ENCODE measurements at regions not wholly inside any gene's neighbourhood (a gene's known extent, or its start where the extent isn't known, plus 50 kb on each side); places are given as distances from the start of the nearest gene placed in this dataset.

DNA sequence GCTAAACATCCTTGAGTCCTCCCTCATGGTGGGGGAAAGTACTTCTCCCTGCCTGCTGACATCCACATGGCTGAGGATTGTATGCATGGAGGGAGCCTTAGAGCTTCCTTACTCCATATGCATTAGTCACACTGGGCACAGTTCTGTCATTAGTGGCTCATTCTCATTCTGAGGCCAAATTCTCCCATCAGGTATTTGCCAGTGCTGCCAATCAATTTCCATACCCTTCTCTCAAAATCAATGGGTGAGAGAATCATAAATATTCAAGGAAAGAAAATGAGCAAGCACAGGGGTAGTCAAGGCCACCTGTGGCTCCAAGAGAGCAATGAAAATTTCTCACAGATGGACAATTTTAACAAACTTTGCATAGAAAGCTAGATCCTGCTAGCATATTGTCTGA lies 422.6 kb upstream of the SETBP1 start:
- H3K4me3 ChIP-seq (ENCODE audit: low read depth, low read length), result no peak overlapping the region
- TF ChIP-seq, protein P1, sequence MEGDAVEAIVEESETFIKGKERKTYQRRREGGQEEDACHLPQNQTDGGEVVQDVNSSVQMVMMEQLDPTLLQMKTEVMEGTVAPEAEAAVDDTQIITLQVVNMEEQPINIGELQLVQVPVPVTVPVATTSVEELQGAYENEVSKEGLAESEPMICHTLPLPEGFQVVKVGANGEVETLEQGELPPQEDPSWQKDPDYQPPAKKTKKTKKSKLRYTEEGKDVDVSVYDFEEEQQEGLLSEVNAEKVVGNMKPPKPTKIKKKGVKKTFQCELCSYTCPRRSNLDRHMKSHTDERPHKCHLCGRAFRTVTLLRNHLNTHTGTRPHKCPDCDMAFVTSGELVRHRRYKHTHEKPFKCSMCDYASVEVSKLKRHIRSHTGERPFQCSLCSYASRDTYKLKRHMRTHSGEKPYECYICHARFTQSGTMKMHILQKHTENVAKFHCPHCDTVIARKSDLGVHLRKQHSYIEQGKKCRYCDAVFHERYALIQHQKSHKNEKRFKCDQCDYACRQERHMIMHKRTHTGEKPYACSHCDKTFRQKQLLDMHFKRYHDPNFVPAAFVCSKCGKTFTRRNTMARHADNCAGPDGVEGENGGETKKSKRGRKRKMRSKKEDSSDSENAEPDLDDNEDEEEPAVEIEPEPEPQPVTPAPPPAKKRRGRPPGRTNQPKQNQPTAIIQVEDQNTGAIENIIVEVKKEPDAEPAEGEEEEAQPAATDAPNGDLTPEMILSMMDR (IDR thresholded peaks at IDR 0.05; ENCODE audit: low read depth, low read length), result no peak

DNA sequence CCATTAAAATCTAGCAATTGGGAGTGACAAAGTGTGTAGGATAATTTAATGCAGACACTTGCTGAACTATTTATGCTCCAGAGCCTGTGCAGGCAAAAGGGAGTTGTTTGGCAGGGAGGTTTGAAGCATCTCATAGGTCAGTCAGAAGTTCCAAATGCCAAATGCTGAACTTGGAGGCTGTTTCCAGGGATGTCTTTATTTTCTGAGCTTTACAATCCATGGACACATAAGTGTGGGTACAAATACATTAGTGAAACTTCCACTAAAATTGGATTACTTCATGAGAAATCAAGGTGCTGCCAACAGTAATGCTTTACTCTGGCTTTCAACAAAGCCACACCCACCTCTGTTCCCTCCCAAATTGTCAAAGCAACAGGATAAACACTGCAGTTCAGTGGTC lies 422.1 kb upstream of the SETBP1 start:
- TF ChIP-seq, protein P1 (IDR thresholded peaks at IDR 0.05; ENCODE audit: low read depth, low read length), result no peak
- no peak overlapping the region for H3K4me3 ChIP-seq (ENCODE audit: low read depth, low read length)

DNA sequence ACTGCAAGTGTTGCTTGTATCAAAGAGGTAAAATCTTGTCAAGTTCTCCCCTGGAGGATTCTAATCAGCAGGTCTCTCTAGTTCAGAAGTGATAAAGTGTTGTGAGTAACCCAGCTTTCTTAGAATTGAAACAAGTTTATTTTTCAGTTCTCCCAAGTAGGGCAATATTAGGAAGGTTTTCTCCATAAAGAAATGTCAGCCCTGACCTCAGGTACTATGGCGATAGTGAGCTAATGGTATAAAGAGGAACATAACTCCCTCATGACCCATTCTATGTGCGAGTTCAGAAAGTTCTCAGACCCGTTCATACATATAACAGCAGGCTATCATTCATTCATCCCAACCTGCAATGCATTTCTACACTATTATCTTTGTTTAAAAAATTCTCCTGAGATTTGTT lies 421.1 kb upstream of the SETBP1 start:
- TF ChIP-seq, protein P1 (IDR thresholded peaks at IDR 0.05; ENCODE audit: low read depth, low read length), result no peak

DNA sequence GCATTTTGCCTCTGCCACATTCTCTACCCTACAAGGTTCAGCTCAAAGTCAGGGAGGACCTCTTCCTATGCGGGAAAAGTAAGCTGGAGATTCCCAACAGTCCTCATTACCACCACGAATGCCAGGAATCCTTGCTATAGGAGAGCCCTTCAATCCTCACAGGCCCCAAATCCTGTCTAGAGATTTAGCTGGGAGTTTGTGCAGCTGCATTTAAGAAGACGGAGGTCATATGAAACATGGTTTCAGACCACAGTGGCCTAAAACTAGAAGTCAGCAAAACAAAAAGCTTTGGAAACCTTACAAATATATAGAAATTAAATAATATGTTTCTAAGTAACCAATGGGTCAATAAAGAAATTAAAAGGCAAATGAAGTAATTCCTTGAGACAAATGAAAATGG lies 415.3 kb upstream of the SETBP1 start:
- no peak overlapping the region for H3K4me3 ChIP-seq (ENCODE audit: low read depth, low read length)
- TF ChIP-seq, protein P1 (IDR thresholded peaks at IDR 0.05; ENCODE audit: low read depth, low read length), result no peak

More for the DNA sequence above, 421.1 kb upstream of the SETBP1 start:
- H3K4me3 ChIP-seq (ENCODE audit: low read depth, low read length), result no peak overlapping the region

DNA sequence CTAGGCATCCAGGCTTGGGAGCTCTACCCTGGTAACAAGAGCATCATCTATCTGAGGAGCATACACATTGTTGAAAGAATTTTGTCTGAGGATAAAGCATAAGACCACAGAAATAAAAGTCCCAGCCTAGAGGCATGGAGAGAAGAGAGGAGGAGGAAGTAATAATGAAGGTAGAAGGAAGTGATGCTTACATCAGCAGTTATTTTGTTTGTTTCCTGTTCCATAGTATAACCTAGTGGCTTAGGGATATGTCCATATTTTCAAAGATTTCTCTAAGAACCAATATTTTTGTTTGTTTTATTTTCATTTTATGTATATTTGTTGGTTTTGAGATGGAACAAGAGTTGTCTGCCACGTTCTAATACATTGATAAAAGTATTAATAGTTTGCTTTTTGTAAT lies 407.4 kb upstream of the SETBP1 start:
- TF ChIP-seq, protein P1 (IDR thresholded peaks at IDR 0.05; ENCODE audit: low read depth, low read length), result no peak
- H3K4me3 ChIP-seq (ENCODE audit: low read depth, low read length), result no peak overlapping the region

DNA sequence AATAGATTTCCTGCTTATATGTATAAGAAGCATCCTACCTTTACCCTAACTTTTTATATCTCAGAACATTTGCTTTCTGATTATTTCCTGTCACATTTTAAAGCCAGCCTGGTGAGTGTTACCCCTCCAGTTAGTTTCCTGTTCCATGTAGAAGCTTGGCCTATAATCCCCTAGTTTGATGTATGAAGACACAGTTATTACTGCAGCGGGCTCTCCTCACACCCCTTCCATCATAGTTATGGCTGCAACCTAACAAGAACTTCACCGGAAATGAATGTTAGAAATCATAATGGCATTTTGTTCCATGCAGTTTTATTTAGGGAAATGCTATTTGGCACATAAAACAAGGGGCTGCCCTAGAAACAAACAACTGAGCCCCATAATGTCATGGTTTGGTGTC lies 400.2 kb upstream of the SETBP1 start:
- TF ChIP-seq, protein P1 (IDR thresholded peaks at IDR 0.05; ENCODE audit: low read depth, low read length), result no peak
- H3K4me3 ChIP-seq (ENCODE audit: low read depth, low read length), result no peak overlapping the region

DNA sequence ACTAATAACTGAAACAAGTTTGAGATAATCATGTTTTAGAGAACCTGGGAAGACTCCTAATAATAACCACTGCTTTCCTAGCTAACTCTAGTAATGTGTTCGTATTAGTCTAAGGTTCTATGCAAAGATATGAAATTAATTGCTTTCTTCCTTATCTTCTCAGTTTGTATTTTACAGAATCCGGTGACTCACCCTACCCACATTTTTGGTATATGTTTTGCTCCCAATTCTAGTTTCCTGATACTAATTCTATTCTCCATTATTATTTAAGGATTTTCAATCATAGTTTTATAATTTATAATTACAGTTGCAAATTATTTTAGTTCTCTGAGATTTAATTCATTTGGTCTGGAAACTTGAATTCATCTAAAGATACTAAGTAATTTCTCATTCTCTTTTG lies 394.6 kb upstream of the SETBP1 start:
- TF ChIP-seq, protein P1 (IDR thresholded peaks at IDR 0.05; ENCODE audit: low read depth, low read length), result no peak

More for the DNA sequence above, 394.6 kb upstream of the SETBP1 start:
- no peak overlapping the region for H3K4me3 ChIP-seq (ENCODE audit: low read depth, low read length)
